WTC11 (cell line): ENCODE measurements at regions not wholly inside any gene's neighbourhood (a gene's known extent, or its start where the extent isn't known, plus 50 kb on each side); places are given as distances from the start of the nearest gene placed in this dataset.

Experiments used
- CREM ChIP-seq: sonication (generic); formaldehyde crosslinking; IDR thresholded peaks from 2 replicates; pipeline ENCODE4 v1.8.1; 2022; ENCODE audit warnings: mild to moderate bottlenecking, missing genetic modification reagents, moderate library complexity
- CTCF ChIP-seq: fragments of 200-600 bp; IDR thresholded peaks from 2 replicates; pipeline ENCODE4 v1.8.0; 2022; ENCODE audit warnings: antibody characterized with exemption
- E2F4 ChIP-seq: sonication (generic); formaldehyde crosslinking; IDR thresholded peaks from 2 replicates; pipeline ENCODE4 v1.8.1; 2022; ENCODE audit warnings: low read depth, mild to moderate bottlenecking, moderate library complexity, missing genetic modification reagents, borderline replicate concordance
- NFYB ChIP-seq: sonication (generic); formaldehyde crosslinking; conservative IDR thresholded peaks from 2 replicates; pipeline ENCODE4 v1.8.0; 2022; ENCODE audit warnings: low read depth, missing genetic modification reagents
- PRDM15 ChIP-seq: sonication (generic); formaldehyde crosslinking; IDR thresholded peaks from 2 replicates; pipeline ENCODE4 v1.8.0; 2022; ENCODE audit warnings: missing genetic modification reagents
- USF2 ChIP-seq: sonication (generic); formaldehyde crosslinking; IDR thresholded peaks from 2 replicates; pipeline ENCODE4 v1.8.1; 2023; ENCODE audit warnings: mild to moderate bottlenecking, missing genetic modification reagents, moderate library complexity

GRCh38 chr10:53580465-53580864 is 807.9 kb upstream of the MBL2 start:
- TF ChIP-seq CREM (CRISPR knock-in tag): no peak
- TF ChIP-seq E2F4 (CRISPR knock-in tag): no peak
- no peak for TF ChIP-seq CTCF
- TF ChIP-seq PRDM15 (CRISPR knock-in tag): no peak
- no peak for TF ChIP-seq NFYB
- TF ChIP-seq USF2: no peak
